ENCODE measurements at regions not wholly inside any gene's neighbourhood (a gene's known extent, or its start where the extent isn't known, plus 50 kb on each side); places are given as distances from the start of the nearest gene placed in this dataset.

DNA sequence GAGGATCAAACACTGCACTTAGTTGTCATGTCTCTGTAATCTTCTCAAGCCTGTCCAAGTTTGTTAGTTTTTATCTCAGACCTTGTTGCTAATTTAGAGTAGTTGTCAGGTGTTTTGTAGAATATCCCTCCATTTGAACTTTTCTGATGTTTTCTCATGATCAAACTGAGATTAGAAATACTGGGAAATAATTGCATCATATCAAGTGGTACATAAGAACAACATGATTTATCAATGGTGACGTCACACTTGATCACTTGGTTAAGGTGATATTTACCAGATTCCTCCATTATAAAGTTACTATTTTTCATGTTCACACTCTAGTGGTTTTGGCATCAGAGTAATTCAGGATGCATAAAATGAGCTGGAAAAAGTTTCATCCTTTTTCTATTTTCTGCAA is 1182.4 kb upstream of the ZEB2 start:
- no peaks in the 10 kb centered on the region for H3K79me2 ChIP-seq (ENCODE audit: insufficient read depth, low read length)
- H4K20me1 ChIP-seq (ENCODE audit: insufficient read depth) = no peaks in the 10 kb centered on the region
- H3K4me2 ChIP-seq (ENCODE audit: low read length) = no peak overlapping the region
- intact Hi-C loops (cut with micrococcal nuclease) = no loop called here
- H3K27ac ChIP-seq (ENCODE audit: low read depth, low read length) = no peak overlapping the region
- H3K9me3 ChIP-seq (ENCODE audit: control insufficient read depth in 1 of 2, insufficient read depth in 1 of 2, low read depth in 1 of 2, low read length in 2 of 2) = no peaks in the 10 kb centered on the region
- no peaks in the 10 kb centered on the region for H3K9me2 ChIP-seq (ENCODE audit: insufficient read depth)
- TF ChIP-seq, protein P1, sequence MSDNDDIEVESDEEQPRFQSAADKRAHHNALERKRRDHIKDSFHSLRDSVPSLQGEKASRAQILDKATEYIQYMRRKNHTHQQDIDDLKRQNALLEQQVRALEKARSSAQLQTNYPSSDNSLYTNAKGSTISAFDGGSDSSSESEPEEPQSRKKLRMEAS (IDR thresholded peaks at IDR 0.05) = no peak
- TF ChIP-seq POLR2AphosphoS5 (IDR thresholded peaks at IDR 0.05; ENCODE audit: low read depth, low read length) = no peak
- no peak for TF ChIP-seq CTCF (IDR thresholded peaks at IDR 0.05 in 2 of 3, conservative IDR thresholded peaks at IDR 0.05 in 1 of 3; ENCODE audit: borderline replicate concordance in 1 of 3, insufficient read depth in 1 of 3, low read depth in 2 of 3, low read length in 2 of 3)
- TF ChIP-seq FOSL1 (IDR thresholded peaks at IDR 0.05; ENCODE audit: low read depth) = no peak
- TF ChIP-seq ZNF274 (IDR thresholded peaks at IDR 0.05; ENCODE audit: low read depth, low read length) = no peak
- no peaks in the 10 kb centered on the region for H3K27me3 ChIP-seq (ENCODE audit: insufficient read depth, low read length)
- H3K36me3 ChIP-seq (ENCODE audit: control insufficient read depth in 1 of 2, insufficient read depth in 2 of 2, low read length in 2 of 2) = no peaks in the 10 kb centered on the region
- RAD21 ChIA-PET (ENCODE audit: low non-redundant PET in 1 of 2, low total read pairs in 2 of 2, uncharacterized antibody in 2 of 2, unreplicated experiment in 2 of 2) = no interaction called here
- no peak overlapping the region for H3K4me3 ChIP-seq (replicated peaks in 1 of 2; ENCODE audit: low read depth in 1 of 2, low read length in 2 of 2)
- H2AFZ ChIP-seq (ENCODE audit: low read depth, low read length, poor library complexity, severe bottlenecking) = no peak overlapping the region
- CTCF ChIA-PET = no interaction called here
- POLR2A ChIA-PET = no interaction called here
- no TSS peak for BruUV-seq (replicated peaks)
- no peak for ATAC-seq
- DNase-seq (ENCODE audit: low read depth, low spot score) = no peak
- H3K4me1 ChIP-seq (ENCODE audit: control insufficient read depth in 1 of 2, insufficient read depth in 2 of 2, low read length in 2 of 2) = no peaks in the 10 kb centered on the region
- H3K9ac ChIP-seq (ENCODE audit: low read length) = no peak overlapping the region

DNA sequence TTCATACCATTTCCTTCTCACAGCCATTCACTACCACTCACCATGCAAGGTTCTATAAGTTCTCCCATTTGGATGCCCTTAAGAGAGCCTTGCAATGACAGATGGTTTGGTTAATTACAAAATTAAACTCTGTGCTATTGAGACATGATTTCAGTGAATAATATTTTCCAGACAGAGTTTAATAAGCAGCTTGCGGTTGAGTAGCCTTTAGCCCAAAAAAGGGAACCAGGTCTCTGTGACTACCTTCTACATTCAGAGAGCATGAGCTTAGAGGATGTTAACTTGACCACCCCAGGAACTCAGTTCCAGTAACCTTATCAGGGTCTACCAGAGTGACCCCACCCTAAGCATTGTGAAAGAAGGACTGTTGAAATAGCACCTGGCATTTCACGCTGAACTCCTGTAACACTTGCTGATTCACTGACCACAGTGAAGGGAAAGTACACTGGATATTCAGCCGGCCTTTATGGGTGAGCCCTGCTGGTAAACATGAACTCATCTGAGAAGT is 1173.1 kb upstream of the ZEB2 start:
- H4K20me1 ChIP-seq (ENCODE audit: insufficient read depth) = no peaks in the 10 kb centered on the region
- H3K4me2 ChIP-seq (ENCODE audit: low read length) = no peak overlapping the region
- H2AFZ ChIP-seq (ENCODE audit: low read depth, low read length, poor library complexity, severe bottlenecking) = peak overlapping the region; percentile 47
- no peaks in the 10 kb centered on the region for H3K9me3 ChIP-seq (ENCODE audit: control insufficient read depth in 1 of 2, insufficient read depth in 1 of 2, low read depth in 1 of 2, low read length in 2 of 2)
- ChIA-PET POLR2A (no interaction called here), RAD21 (ENCODE audit: low non-redundant PET in 1 of 2, low total read pairs in 2 of 2, uncharacterized antibody in 2 of 2, unreplicated experiment in 2 of 2) (no interaction called here), CTCF (no interaction called here)
- no peaks in the 10 kb centered on the region for H3K79me2 ChIP-seq (ENCODE audit: insufficient read depth, low read length)
- H3K9me2 ChIP-seq (ENCODE audit: insufficient read depth) = no peaks in the 10 kb centered on the region
- no TSS peak for BruUV-seq (replicated peaks)
- H3K4me3 ChIP-seq (replicated peaks in 1 of 2; ENCODE audit: low read depth in 1 of 2, low read length in 2 of 2) = no peak overlapping the region
- no peak overlapping the region for H3K9ac ChIP-seq (ENCODE audit: low read length)
- intact Hi-C loops (cut with micrococcal nuclease) = no loop called here
- no peaks in the 10 kb centered on the region for H3K36me3 ChIP-seq (ENCODE audit: control insufficient read depth in 1 of 2, insufficient read depth in 2 of 2, low read length in 2 of 2)
- no peak for ATAC-seq
- no peaks in the 10 kb centered on the region for H3K4me1 ChIP-seq (ENCODE audit: control insufficient read depth in 1 of 2, insufficient read depth in 2 of 2, low read length in 2 of 2)
- H3K27ac ChIP-seq (ENCODE audit: low read depth, low read length) = no peak overlapping the region
- no peaks in the 10 kb centered on the region for H3K27me3 ChIP-seq (ENCODE audit: insufficient read depth, low read length)
- no peak for DNase-seq (ENCODE audit: low read depth, low spot score)
- no peak for TF ChIP-seq ZFX (IDR thresholded peaks at IDR 0.05)
- TF ChIP-seq YY1 (IDR thresholded peaks at IDR 0.05; ENCODE audit: extremely low read depth, insufficient replicate concordance, low read depth, low read length) = no peak
- TF ChIP-seq, protein P2, sequence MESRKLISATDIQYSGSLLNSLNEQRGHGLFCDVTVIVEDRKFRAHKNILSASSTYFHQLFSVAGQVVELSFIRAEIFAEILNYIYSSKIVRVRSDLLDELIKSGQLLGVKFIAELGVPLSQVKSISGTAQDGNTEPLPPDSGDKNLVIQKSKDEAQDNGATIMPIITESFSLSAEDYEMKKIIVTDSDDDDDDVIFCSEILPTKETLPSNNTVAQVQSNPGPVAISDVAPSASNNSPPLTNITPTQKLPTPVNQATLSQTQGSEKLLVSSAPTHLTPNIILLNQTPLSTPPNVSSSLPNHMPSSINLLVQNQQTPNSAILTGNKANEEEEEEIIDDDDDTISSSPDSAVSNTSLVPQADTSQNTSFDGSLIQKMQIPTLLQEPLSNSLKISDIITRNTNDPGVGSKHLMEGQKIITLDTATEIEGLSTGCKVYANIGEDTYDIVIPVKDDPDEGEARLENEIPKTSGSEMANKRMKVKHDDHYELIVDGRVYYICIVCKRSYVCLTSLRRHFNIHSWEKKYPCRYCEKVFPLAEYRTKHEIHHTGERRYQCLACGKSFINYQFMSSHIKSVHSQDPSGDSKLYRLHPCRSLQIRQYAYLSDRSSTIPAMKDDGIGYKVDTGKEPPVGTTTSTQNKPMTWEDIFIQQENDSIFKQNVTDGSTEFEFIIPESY (IDR thresholded peaks at IDR 0.05; ENCODE audit: extremely low read depth, insufficient replicate concordance, low read length) = no peak
- no peak for TF ChIP-seq POLR2A (IDR thresholded peaks at IDR 0.05; ENCODE audit: borderline replicate concordance, extremely low read depth, insufficient read depth, insufficient read length)
- no peak for TF ChIP-seq FOSL1 (IDR thresholded peaks at IDR 0.05; ENCODE audit: low read depth)
- no peak for TF ChIP-seq CTCF (IDR thresholded peaks at IDR 0.05 in 2 of 3, conservative IDR thresholded peaks at IDR 0.05 in 1 of 3; ENCODE audit: borderline replicate concordance in 1 of 3, insufficient read depth in 1 of 3, low read depth in 2 of 3, low read length in 2 of 3)
- no peak for TF ChIP-seq SP1 (IDR thresholded peaks at IDR 0.05; ENCODE audit: low read depth)
- TF ChIP-seq EZH2 (IDR thresholded peaks at IDR 0.05) = no peak
- TF ChIP-seq JUND (IDR thresholded peaks at IDR 0.05) = no peak
